CD14-positive monocyte (primary cell): ENCODE measurements at regions not wholly inside any gene's neighbourhood (a gene's known extent, or its start where the extent isn't known, plus 50 kb on each side); places are given as distances from the start of the nearest gene placed in this dataset.

ENCODE experiments used
- DNase-seq, 3 donors: peaks; one replicate each; pipeline ENCODE4 v3.0.0-alpha.2; 2011 to 2022
- H2AFZ ChIP-seq: 2 replicates; pipeline ENCODE4 v1.6.0; 2012; ENCODE audit warnings: mild to moderate bottlenecking, low read depth, low read length, inconsistent platforms; ENCODE audit not compliant: insufficient read depth, poor library complexity, severe bottlenecking
- H3K27ac ChIP-seq, 2 donors: 1 replicate in 1 of 2; 2 replicates in 1 of 2; pipeline ENCODE4 v1.5.1; 2012 to 2013; ENCODE audit warnings: low read length in 2 of 2, control low read depth in 1 of 2, inconsistent platforms in 1 of 2, low read depth in 1 of 2, mild to moderate bottlenecking in 1 of 2
- H3K27me3 ChIP-seq, 2 donors: one replicate each; pipeline versions ENCODE4 v1.6.0 to v1.6.1; 2011 to 2013; ENCODE audit warnings: low read length in 2 of 2; ENCODE audit not compliant: control insufficient read depth in 2 of 2, insufficient read depth in 2 of 2
- H3K36me3 ChIP-seq, 2 donors: replicated peaks in 1 of 2; 1 replicate in 1 of 2; 2 replicates in 1 of 2; pipeline versions ENCODE4 v1.5.1 to v1.6.1; 2012 to 2013; ENCODE audit warnings: low read length in 2 of 2, control low read depth in 1 of 2, inconsistent platforms in 1 of 2, mild to moderate bottlenecking in 1 of 2; ENCODE audit not compliant: insufficient read depth in 2 of 2, control insufficient read depth in 1 of 2
- H3K4me1 ChIP-seq, 2 donors: 1 replicate in 1 of 2; 2 replicates in 1 of 2; pipeline versions ENCODE4 v1.5.1 to v1.6.1; 2012 to 2013; ENCODE audit warnings: low read length in 2 of 2, control low read depth in 1 of 2, inconsistent platforms in 1 of 2, mild to moderate bottlenecking in 1 of 2, moderate library complexity in 1 of 2; ENCODE audit not compliant: insufficient read depth in 2 of 2, control insufficient read depth in 1 of 2
- H3K4me2 ChIP-seq: replicated peaks from 2 replicates; pipeline ENCODE3; 2012; ENCODE audit warnings: low read length, moderate library complexity, mild to moderate bottlenecking; ENCODE audit not compliant: poor library complexity, severe bottlenecking; ENCODE audit errors: extremely low read depth
- H3K4me3 ChIP-seq, 3 experiments: fragments of 200-600 bp in 1 of 3; sonication (generic) in 1 of 3; replicated peaks in 1 of 3; 1 replicate in 2 of 3; 2 replicates in 1 of 3; pipeline ENCODE4 v1.5.1; 2011 to 2013; ENCODE audit warnings: low read length in 3 of 3, mild to moderate bottlenecking in 3 of 3, control low read depth in 2 of 3, low read depth in 2 of 3, inconsistent platforms in 1 of 3, moderate library complexity in 1 of 3
- H3K79me2 ChIP-seq: 2 replicates; pipeline ENCODE4 v1.6.0; 2012; ENCODE audit warnings: mild to moderate bottlenecking, control low read depth, inconsistent platforms, low read length, moderate library complexity; ENCODE audit not compliant: insufficient read depth
- H3K9ac ChIP-seq: 2 replicates; pipeline ENCODE4 v1.6.0; 2017; ENCODE audit warnings: low read length, mild to moderate bottlenecking; ENCODE audit not compliant: insufficient read depth, poor library complexity, severe bottlenecking
- H3K9me3 ChIP-seq, 2 donors: replicated peaks in 1 of 2; 1 replicate in 1 of 2; 2 replicates in 1 of 2; pipeline versions ENCODE4 v1.5.1 to v1.6.1; 2012 to 2013; ENCODE audit warnings: low read length in 2 of 2, control low read depth in 1 of 2; ENCODE audit not compliant: control insufficient read depth in 1 of 2, insufficient read depth in 1 of 2
- H4K20me1 ChIP-seq: 2 replicates; pipeline ENCODE4 v1.6.0; 2012; ENCODE audit warnings: mild to moderate bottlenecking, low read length, control low read depth, moderate library complexity; ENCODE audit not compliant: insufficient read depth
- H3K27ac Mint-ChIP-seq, 7 donors: one replicate each; pipeline ENCODE4 v1.8.0; 2020; ENCODE audit warnings: mild to moderate bottlenecking in 7 of 7, mixed read lengths in 7 of 7, moderate library complexity in 6 of 7, inconsistent platforms in 2 of 7
- H3K27me3 Mint-ChIP-seq, 3 donors: one replicate each; pipeline ENCODE4 v1.8.0; 2021 to 2022; ENCODE audit warnings: low read depth in 3 of 3, mild to moderate bottlenecking in 3 of 3, mixed read lengths in 3 of 3, moderate library complexity in 3 of 3, inconsistent platforms in 1 of 3
- H3K36me3 Mint-ChIP-seq, 2 donors: one replicate each; pipeline ENCODE4 v1.8.0; 2020; ENCODE audit warnings: mixed read lengths in 2 of 2, inconsistent platforms in 1 of 2, mild to moderate bottlenecking in 1 of 2
- H3K4me1 Mint-ChIP-seq: one replicate; pipeline ENCODE4 v1.8.0; 2020; ENCODE audit warnings: mild to moderate bottlenecking, mixed read lengths
- H3K4me3 Mint-ChIP-seq, 2 donors: one replicate each; pipeline ENCODE4 v1.8.0; 2020; ENCODE audit warnings: mild to moderate bottlenecking in 2 of 2, mixed read lengths in 2 of 2, moderate library complexity in 1 of 2
- H3K9me3 Mint-ChIP-seq, 7 donors: one replicate each; pipeline ENCODE4 v1.8.0; 2020 to 2022; ENCODE audit warnings: mixed read lengths in 7 of 7, mild to moderate bottlenecking in 6 of 7, moderate library complexity in 6 of 7, inconsistent platforms in 2 of 7
- WGBS: methylation state at CpG from one replicate; pipeline ENCODE4 v1.1.5; 2013; ENCODE audit warnings: missing lambda C conversion rate; ENCODE audit not compliant: insufficient coverage; 5-methylcytosine and 5-hydroxymethylcytosine counted together
- intact Hi-C, 2 donors: fragments of 100-400 bp; cut with micrococcal nuclease; formaldehyde crosslinking; loops; one replicate each; pipeline versions ENCODE4 v1.15.0 to v1.15.1; 2023
- TF ChIP-seq, protein P1 (sequence below): fragments of 200-600 bp; IDR thresholded peaks from one replicate; pipeline ENCODE4 v1.8.0; 2022; ENCODE audit warnings: antibody characterized with exemption, mild to moderate bottlenecking

DNA sequence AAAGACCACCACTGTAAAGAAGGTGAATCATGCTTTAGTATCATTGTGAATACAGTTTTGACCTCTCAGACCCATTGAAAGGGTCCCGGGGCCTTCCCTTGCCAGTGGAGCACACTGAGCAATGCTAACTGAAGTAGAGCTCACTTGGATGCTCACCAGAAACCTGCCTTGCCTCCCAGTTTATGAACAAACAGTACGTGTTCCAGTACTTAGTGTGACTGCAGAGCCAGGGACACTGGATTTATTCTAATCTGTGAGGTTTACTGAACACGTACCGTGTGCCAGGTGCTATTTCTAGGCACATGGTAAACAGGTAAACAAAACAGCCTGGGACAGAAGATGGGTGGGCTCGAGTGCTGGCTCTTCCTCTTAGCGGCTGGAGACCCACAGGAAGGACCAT is 79.6 kb downstream of the FOXL1 start:
- Histone ChIP-seq H3K27ac (no peak overlapping the region), H3K4me1 (no peaks in the 10 kb centered on the region), H3K9ac (no peak overlapping the region), H4K20me1 (no peaks in the 10 kb centered on the region), H3K4me2 (no peak overlapping the region), H3K27me3 (no peaks in the 10 kb centered on the region), H3K79me2 (no peaks in the 10 kb centered on the region), H3K9me3 (no peaks in the 10 kb centered on the region), H3K4me3 (no peak overlapping the region), H2AFZ (no peak overlapping the region), H3K36me3 (no peaks in the 10 kb centered on the region)
- intact Hi-C loops: no loop called here
- Mint-ChIP-seq H3K27ac (no peak overlapping the region), H3K27me3 (peaks cover 4 to 10% (median 7%) of the 10 kb centered on the region in 3 donors), H3K9me3 (peaks cover 0 to 5% (median 1%) of the 10 kb centered on the region in 7 donors), H3K4me1 (no peaks in the 10 kb centered on the region), H3K4me3 (no peak overlapping the region), H3K36me3 (no peaks in the 10 kb centered on the region)
- TF ChIP-seq, protein P1, sequence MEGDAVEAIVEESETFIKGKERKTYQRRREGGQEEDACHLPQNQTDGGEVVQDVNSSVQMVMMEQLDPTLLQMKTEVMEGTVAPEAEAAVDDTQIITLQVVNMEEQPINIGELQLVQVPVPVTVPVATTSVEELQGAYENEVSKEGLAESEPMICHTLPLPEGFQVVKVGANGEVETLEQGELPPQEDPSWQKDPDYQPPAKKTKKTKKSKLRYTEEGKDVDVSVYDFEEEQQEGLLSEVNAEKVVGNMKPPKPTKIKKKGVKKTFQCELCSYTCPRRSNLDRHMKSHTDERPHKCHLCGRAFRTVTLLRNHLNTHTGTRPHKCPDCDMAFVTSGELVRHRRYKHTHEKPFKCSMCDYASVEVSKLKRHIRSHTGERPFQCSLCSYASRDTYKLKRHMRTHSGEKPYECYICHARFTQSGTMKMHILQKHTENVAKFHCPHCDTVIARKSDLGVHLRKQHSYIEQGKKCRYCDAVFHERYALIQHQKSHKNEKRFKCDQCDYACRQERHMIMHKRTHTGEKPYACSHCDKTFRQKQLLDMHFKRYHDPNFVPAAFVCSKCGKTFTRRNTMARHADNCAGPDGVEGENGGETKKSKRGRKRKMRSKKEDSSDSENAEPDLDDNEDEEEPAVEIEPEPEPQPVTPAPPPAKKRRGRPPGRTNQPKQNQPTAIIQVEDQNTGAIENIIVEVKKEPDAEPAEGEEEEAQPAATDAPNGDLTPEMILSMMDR: no peak
- WGBS: 81% methylated on average over 6 of the region's 6 CpGs
- DNase-seq: no peak

DNA sequence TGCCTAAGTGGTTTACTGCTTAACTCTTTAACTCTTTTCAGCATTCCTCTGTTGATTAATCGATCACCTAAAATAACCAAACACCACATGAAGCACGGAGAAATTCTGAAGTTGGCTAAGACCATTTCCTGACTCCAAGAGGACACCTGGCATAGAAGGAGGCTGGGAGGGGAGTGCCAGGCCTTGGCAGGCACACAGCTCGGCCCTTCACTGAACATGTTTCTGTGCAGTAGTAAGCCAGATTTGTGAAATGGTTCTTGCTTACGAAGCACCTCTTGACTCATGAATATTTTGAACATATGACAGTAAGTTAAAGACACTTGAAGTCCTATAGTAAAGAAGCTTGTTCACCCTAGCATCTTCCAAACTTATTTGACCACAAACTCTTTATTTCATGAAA is 82.3 kb downstream of the FOXL1 start:
- Mint-ChIP-seq H3K27ac (no peak overlapping the region), H3K27me3 (peaks cover 4 to 8% (median 7%) of the 10 kb centered on the region in 3 donors), H3K4me3 (no peak overlapping the region), H3K4me1 (peaks cover 6% of the 10 kb centered on the region), H3K36me3 (no peaks in the 10 kb centered on the region), H3K9me3 (peaks cover 0 to 5% (median 1%) of the 10 kb centered on the region in 7 donors)
- TF ChIP-seq, protein P1: no peak
- no peaks in the 10 kb centered on the region for H3K79me2 ChIP-seq
- no peaks in the 10 kb centered on the region for H3K4me1 ChIP-seq
- WGBS: no CpG with 5 or more reads among the region's 4 CpGs
- no peak overlapping the region for H3K4me3 ChIP-seq
- no peaks in the 10 kb centered on the region for H3K9me3 ChIP-seq
- H3K27ac ChIP-seq: no peak overlapping the region
- H4K20me1 ChIP-seq: no peaks in the 10 kb centered on the region
- no peak overlapping the region for H2AFZ ChIP-seq
- no peak overlapping the region for H3K4me2 ChIP-seq
- no peaks in the 10 kb centered on the region for H3K36me3 ChIP-seq
- DNase-seq: no peak
- no peaks in the 10 kb centered on the region for H3K27me3 ChIP-seq
- intact Hi-C loops: no loop called here
- H3K9ac ChIP-seq: no peak overlapping the region
